SK-N-SH treated with all-trans-retinoic acid at 6 μM for 48 hours (cell line): ENCODE measurements at regions not wholly inside any gene's neighbourhood (a gene's known extent, or its start where the extent isn't known, plus 50 kb on each side); places are given as distances from the start of the nearest gene placed in this dataset.

Source experiments
- ARNTL ChIP-seq: fragments of 450-650 bp; formaldehyde crosslinking; IDR thresholded peaks from 2 replicates; pipeline ENCODE4 v1.5.0; 2020; ENCODE audit warnings: low read depth, mild to moderate bottlenecking, moderate library complexity, borderline replicate concordance
- CREB5 ChIP-seq: fragments of 250-450 bp; sonication (Bioruptor Pico); IDR thresholded peaks from 2 replicates; pipeline ENCODE4 v1.5.1; 2020; ENCODE audit warnings: low read depth, mild to moderate bottlenecking, moderate library complexity

DNA sequence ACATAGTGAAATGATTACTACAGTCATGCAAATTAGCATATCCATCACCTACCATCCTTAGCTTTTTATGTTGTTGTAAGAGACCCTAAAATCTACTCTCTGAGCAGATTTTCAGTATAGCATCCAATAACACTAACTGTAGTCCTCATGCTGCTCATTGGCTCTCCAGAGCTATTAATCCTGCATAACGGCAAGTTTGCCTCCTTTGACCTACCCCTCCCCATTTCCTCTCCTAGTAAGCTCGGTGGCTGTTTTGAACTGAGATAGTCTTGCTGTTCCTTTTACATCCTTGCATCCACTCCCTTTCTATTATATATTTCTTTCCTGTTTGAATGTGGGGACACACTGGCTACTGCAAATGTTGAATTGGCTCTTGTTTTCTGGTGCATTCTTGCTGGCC lies 481.5 kb downstream of the TSN start:
- no peak for TF ChIP-seq CREB5 (CRISPR knock-in tag)
- TF ChIP-seq ARNTL (CRISPR knock-in tag) = no peak
